NCI-H2196 treated with DMSO at 0.1 percent for 48 hours (cell line): ENCODE measurements at regions not wholly inside any gene's neighbourhood (a gene's known extent, or its start where the extent isn't known, plus 50 kb on each side); places are given as distances from the start of the nearest gene placed in this dataset.
"Not testable (repeated sequence)": the region's sequence is repeated elsewhere in the genome, so short reads cannot be mapped to it uniquely, and the experiment has no call there.

Experiments
- DNase-seq: peaks from one replicate; lab custom pipeline; 2025; ENCODE audit not compliant: unreplicated experiment; lab: John Stamatoyannopoulos, UW

DNA sequence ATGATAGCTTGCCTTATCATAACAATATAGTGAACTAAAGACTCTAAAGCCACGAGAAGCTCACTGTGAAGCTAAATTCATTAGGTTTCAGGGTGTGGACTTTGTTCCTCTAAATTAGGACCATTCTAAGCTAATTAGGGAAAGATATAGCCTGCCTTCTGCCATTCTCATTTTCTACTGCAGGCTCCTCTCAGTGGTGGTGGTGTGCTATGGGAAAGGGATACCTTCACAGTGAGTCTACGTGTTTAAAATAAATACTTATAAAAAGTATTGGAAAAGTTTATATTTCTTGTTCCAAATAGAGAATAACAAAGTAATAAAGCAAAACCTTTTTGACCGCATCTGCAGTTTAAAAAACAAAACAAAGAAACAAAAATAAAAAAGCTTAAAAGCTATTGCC, 327.7 kb downstream of the PAPSS1 start:
- DNase-seq: no peak

DNA sequence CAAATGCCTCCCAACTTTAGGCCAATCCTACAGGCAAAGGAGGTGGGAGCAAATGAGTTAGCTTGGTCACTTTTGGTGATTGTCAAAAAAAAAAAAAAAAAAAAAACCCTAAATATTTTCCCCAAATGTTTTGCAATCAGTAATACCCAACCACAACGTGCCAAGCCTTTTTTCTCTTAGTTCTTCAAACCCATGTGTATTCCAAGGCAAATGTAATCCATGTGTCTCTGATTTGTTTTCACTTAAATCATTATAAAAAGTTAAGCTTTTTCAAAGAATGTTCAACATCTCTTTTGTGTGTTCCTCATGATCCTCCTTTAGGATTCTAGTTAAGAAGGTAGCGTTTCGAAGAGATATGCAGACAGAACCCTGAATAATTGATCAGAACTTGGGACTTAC, 328.4 kb downstream of the PAPSS1 start:
- DNase-seq: no peak

DNA sequence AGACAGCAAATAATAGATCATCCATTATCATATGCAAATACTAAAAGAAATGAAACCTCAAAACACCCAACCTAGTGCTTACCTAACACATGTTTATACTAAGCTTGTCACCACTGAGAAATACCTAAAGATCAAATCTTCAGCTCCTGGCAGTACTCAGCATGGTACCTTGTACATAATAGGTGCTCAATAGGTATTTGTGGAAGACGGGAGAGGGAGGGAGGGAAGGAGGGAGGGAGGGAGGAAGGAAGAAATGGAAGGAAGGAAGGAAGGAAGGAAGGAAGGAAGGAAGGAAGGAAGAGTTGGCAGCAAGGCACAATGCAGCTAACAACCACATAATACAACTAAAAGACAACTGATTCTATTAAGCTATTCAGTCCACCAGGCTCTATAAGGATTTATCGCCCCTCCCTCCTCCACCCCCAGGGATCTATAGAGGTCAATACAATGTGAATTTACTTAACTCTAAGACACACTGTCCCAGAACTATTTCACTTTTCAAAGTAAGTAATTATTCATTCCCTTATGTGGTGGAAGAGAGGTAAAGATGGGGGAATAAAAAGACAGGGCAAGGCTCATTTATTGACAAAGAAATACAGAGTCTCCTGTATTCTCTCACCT, 328.9 kb downstream of the PAPSS1 start:
- no peak for DNase-seq

DNA sequence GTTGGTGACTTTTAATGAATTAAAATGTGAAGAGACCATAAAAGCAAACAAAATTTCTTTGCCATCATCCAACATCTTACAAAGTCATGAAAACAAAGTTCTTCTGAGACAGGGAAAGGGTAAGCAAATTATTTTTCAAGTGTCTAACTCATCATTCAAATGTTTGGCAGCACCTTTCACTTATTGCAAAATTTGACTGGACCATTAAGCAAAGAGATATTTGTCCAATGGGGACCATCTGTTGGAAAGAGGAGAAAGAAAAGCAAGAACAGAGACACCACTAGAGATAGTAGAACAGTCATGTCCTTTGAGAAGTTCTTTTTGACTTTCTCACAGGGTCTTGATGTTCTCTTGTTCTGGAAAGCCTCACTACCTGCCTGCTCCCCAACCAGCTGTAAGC, 330.1 kb downstream of the PAPSS1 start:
- no peak for DNase-seq

DNA sequence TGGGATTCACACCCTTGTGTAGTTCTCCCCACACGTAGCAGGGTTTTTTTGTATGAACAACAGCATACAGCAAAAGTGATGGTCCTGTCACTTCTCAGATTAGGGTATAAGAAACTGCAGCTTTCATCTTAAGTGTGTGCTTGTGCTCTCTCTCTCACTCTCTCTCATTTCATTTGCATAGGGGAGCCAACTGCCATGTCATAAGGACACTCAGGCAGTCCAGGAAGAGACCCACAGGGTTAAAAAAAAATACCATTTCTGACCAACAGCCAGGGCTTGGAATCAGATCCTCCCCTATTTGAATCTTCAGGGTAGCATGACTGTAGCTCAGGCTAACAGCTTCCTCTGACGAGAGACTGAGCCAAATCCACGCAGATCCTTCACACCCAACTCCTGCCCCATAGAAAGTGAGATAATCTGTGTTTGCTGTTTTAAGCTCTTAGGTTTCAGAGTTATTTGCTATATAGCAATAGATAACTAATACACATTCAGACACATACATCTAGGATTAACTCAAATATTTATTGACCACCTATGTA, 331.2 kb downstream of the PAPSS1 start:
- DNase-seq: no peak

DNA sequence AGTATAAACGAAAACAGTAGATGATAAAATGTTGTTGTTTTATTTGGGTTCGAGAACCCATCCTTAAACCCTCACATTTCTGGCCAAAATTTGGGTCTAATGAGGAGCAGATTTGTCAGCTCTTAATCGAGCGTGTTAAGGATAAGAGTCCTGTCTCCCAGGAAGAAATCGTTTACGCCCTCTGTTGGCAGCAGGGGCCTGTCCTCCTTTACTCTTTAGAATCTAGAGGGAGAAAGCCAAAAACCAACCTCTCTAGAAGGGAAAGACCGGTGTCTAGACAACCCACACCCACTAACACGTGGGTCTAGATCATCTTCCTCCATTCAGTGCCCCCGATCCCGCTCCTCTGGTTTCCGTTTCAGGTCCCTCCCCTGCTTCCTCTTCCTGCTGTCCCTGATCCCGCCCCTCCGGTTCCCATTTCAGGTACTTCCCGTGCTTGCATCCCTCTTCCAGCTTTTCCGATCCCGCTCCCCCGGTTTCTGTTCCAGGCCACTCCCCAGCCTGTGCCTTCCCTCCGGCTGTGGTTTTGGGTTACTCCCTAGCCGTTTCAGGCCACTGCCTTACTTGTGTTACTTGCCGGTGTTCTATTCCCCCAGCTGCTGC, 339.1 kb downstream of the PAPSS1 start:
- DNase-seq: no peak

- DNase-seq: no peak
These were observed 339.8 kb downstream of the PAPSS1 start for GRCh38 chr4:107380190-107380589.

DNA sequence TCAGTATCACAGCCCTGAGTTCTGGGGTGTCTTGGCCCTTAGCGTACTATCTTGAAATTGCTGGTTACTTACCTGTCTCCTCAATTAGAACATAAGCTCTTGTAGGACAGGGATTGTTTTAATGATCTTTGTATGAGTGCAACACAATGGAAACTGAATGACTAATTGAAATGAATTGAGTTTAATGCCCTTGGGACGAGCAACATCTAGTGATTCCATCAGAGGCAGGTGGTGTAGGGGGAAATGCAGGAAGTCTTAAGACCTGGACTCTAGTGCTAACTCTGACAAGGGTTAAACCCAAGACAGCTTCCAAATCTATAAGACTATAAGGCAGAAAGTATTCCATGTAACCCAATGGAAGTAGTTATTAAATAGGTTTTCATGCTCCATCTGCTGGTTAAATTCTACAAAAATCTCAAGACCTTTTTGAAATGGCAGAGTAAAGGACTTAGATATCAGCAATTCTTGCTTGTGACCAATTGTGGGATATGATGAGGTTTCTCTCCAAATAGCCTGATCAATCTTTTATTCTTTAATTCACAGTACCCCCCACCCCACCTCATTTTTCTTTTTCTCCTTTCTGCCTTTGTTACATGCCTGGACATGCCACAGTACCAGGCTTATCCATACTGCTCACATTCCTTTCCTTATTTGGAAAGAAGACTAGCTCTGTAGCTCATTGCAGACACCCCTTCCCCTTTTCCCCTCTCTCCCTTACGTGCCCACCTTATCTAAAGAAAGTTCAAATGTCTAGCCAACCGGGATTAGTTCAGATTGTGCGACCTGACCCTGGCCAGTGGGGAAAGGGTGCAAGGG, 340.8 kb downstream of the PAPSS1 start:
- no peak for DNase-seq

DNA sequence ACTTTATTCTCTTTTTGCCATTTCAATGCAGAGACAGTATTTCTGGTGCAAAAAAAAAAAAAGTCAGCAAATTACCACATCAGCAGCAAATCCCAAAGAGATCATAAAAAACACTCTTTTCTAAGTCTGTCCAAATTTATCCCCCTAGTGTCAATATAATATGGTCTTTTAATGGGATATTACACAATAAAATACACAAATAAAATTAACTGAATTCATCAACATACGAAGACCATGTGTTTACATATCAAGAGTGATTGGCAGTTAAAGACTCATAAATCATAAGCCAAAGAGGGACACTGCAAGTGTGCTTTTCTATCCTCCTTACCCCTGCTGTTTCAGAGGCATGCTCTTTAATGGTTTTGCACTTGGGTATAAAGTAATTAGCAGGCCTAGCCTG, 340.2 kb upstream of the DKK2 start:
- DNase-seq: no peak

DNA sequence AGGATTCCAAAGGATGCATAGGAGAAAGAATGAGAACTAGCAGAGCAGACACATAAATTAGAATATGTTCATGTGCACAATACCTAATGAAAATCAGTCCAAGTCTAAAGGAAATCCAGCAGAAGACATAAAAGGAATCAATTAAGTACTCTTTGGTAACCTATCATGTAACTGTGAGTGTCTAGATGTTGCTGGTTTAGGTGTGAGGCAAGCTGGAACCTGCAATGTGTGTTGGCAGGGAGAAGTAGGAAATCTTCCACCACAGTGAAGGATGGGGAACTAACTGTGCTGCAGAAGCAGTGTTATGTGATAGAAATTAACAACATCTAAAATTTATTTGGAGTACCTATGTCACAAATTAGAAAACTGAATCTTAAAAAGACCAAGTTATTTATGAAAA, 330.8 kb upstream of the DKK2 start:
- DNase-seq: no peak

DNA sequence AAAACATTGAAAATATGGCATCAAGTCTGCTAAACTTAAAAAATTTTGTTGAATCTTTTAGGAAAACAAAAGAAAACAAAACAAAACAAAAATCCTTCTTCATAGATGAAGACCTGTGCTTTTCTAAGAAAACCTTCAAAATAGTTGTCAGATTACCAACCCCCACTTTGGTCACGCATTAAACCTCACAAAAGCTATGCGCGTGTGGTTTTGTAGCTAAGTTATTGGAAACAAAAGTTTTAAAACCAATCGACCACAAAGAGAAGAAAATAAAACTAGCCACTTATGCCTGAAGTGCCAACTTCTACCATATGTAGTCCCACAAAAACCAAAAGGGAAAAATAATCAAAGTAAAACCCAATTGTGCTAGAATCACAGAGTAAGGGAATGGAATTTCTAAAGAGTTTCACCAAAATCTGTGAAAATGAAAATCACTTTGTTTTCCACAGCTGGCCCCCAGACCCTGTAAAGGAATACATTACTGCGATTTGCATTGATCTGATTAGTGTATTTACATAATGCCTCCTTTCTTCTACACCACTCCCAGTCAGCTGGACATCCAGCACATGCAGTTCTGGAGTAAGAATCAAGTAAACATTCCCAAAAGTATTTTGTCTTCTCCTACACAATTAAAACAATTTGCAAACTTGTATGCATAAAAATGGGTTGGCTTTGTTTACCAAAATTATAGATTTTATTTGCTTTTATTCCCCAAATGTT, 330.1 kb upstream of the DKK2 start:
- DNase-seq: no peak

DNA sequence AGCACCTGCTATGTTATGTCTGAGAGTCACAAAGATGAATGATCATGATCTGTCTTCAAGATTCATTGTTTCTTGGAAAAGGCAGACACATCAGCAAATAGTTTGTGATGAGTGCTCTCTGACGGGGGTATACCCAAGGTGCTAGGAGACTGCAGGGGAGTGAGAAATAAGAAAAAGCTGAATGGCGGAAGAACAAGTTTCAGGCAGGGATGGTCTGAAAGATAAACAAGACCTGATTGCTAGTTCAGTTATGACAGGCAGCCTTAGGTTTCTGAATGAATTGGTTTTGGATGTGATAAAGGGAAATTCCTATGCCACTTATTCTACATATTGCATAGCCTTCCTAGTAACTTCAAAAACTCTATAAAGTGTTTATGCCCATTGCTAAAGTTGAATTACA, 327.0 kb upstream of the DKK2 start:
- no peak for DNase-seq

GRCh38 chr4:107359208-107359607, 323.1 kb upstream of the DKK2 start:
- no peak for DNase-seq

DNA sequence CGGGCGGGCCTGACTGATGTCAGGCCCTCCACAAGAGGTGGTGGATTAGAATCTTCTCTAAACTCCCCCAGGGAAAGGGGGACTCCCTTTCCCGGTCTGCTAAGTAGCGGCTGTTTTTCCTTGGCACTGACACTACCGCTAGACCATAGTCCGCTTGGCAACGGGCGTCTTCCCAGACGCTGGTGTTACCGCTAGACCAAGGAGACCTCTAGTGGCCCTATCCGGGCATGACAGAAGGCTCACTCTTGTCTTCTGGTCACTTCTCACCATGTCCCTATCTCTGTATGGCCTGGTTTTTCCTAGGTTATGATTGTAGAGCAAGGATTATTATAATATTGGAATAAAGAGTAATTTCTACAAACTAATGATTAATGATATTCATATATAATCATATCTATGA, 318.2 kb upstream of the DKK2 start:
- not testable (repeated sequence) for DNase-seq

- no peak for DNase-seq
These were observed 315.1 kb upstream of the DKK2 start for GRCh38 chr4:107351196-107351595.

DNA sequence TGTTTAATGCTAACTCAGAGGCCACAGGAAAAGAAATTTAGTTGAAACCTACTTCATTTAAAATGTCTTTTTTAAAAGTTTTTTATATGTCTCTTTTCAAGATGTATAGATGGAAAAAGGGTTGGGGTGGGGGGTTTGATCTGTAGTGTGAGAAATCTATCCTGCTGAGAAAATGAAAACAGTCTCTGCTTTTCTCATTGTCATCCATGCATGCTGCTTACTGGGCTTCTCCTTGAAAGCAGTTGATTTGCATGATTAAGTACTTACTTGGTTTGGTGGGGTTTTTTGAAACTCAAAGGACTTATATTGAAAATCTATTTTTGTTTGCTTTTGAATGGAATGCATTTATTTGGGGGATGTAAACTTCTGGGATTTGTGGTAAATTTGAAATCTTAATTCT, 313.6 kb upstream of the DKK2 start:
- no peak for DNase-seq

DNA sequence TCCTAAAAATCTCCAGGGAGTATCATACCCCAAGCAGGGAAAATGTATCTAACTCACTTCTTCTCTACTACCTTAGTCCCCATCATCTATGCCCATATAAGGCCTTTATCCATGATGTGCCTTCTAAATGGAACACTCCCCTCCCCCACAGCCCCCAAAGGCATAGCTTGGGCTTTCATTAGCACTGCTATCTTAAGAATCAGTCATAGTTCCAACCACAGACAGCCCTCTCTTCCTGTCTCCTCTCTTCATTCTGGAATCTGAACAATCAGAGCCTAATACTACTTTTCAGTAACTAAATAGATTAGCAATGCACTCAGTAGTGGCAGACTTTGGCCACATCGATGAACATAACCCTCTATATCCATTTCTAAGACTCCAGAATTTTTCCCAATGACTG, 313.2 kb upstream of the DKK2 start:
- no peak for DNase-seq

- DNase-seq: no peak
These were observed 312.3 kb upstream of the DKK2 start for GRCh38 chr4:107348188-107349050.

DNA sequence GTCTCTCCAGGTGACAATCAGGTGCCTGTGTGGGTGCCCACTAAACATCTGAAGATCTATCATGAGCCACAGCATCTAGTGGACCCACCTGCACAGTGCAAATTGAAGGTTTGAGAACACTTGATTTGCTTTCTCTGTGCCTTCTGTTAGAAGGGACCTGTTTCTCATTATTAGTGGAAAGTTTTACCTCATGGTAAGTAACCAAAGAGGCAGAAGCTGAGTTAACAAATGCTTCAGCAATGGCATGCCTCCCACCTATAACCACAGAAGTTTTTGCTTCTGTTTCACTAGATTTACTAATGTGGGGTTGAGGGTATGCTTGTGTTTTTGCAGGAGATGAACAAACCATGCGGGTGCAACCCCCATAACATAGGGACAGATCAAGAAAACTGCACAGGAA, 297.4 kb upstream of the DKK2 start:
- DNase-seq: no peak

DNA sequence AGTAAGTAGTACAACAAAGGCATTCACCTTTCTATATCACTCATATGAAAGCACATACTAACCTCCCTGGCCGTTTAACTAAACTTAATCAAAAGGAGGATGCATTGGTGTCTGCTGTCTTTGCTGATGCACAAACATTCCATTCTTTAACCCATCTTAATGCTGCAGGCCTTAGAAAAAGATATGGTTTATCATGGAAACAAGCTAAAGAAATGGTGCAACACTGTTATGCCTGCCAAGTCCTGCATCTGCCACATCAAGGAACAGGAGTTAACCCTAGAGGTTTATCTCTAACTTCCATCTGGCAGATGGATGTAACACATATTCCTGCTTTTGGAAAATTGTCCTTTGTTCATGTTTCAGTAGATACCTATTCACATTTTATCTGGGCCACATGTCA, 296.5 kb upstream of the DKK2 start:
- not testable (repeated sequence) for DNase-seq

GRCh38 chr4:107330916-107331315, 294.8 kb upstream of the DKK2 start:
- DNase-seq: no peak
